H1 (cell line): ENCODE measurements at regions not wholly inside any gene's neighbourhood (a gene's known extent, or its start where the extent isn't known, plus 50 kb on each side); places are given as distances from the start of the nearest gene placed in this dataset.

Source experiments
- EP300 ChIP-seq, 2 experiments: IDR thresholded peaks; 1 replicate in 1 of 2; 2 replicates in 1 of 2; pipeline ENCODE4 v1.6.1; 2011 to 2012; ENCODE audit warnings: low read depth in 2 of 2, low read length in 2 of 2, mild to moderate bottlenecking in 2 of 2, borderline replicate concordance in 1 of 2, inconsistent platforms in 1 of 2, moderate library complexity in 1 of 2
- EZH2 ChIP-seq: fragments of 200-600 bp; sonication (generic); IDR thresholded peaks from 2 replicates; pipeline ENCODE4 v1.7.1; 2012; ENCODE audit warnings: low read depth, mild to moderate bottlenecking, moderate library complexity, low read length, inconsistent platforms; ENCODE audit not compliant: severe bottlenecking
- RAD21 ChIP-seq, 2 experiments: IDR thresholded peaks in 1 of 2; conservative IDR thresholded peaks in 1 of 2; 2 replicates each; pipeline ENCODE4 v1.6.1; 2011; ENCODE audit warnings: low read depth in 2 of 2, low read length in 2 of 2, improper control_type of control experiment in 1 of 2, inconsistent platforms in 1 of 2, mild to moderate bottlenecking in 1 of 2, moderate library complexity in 1 of 2
- SIN3A ChIP-seq, 2 experiments: IDR thresholded peaks in 1 of 2; conservative IDR thresholded peaks in 1 of 2; 2 replicates each; pipeline ENCODE4 v1.6.1; 2011 to 2012; ENCODE audit warnings: low read length in 2 of 2, improper control_type of control experiment in 1 of 2, low read depth in 1 of 2, mild to moderate bottlenecking in 1 of 2
- TF ChIP-seq, protein P1 (sequence below), 3 experiments: IDR thresholded peaks; 1 replicate in 2 of 3; 2 replicates in 1 of 3; pipeline versions ENCODE4 v1.5.1 to v1.6.1; 2011; ENCODE audit warnings: low read length in 3 of 3, mild to moderate bottlenecking in 3 of 3, inconsistent platforms in 2 of 3, low read depth in 1 of 3, moderate library complexity in 1 of 3; ENCODE audit not compliant: insufficient read depth in 1 of 3; ENCODE audit errors: control extremely low read depth in 1 of 3

DNA sequence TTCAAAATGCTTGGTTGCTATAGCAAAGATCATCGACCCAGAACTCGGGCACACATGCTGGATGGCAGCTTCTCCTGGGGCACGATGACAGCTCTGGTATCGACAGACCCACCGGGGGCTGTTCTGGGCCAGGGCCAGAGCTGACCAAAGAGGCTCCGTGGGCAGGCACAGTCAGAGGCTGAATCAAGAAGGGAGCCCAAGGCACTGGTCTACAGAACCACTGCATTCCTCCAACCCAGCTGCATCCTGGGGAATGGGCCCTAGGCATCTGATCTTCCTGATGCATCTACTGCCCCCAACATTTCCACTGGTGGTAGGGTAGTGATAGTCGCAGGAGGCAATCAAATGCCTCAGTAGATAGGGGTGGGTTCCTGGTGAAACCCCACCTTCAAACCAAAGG lies 470.3 kb downstream of the TBC1D22A start:
- TF ChIP-seq EZH2 (no peak), RAD21 (IDR thresholded peaks at IDR 0.05 in 1 of 2, conservative IDR thresholded peaks at IDR 0.05 in 1 of 2; ENCODE audit: low read depth in 2 of 2, low read length in 2 of 2) (no peak), SIN3A (conservative IDR thresholded peaks at IDR 0.05 in 1 of 2, IDR thresholded peaks at IDR 0.05 in 1 of 2; ENCODE audit: low read depth in 1 of 2, low read length in 2 of 2) (no peak), EP300 (IDR thresholded peaks at IDR 0.05; ENCODE audit: borderline replicate concordance in 1 of 2, low read depth in 2 of 2, low read length in 2 of 2) (no peak)
- TF ChIP-seq, protein P1, sequence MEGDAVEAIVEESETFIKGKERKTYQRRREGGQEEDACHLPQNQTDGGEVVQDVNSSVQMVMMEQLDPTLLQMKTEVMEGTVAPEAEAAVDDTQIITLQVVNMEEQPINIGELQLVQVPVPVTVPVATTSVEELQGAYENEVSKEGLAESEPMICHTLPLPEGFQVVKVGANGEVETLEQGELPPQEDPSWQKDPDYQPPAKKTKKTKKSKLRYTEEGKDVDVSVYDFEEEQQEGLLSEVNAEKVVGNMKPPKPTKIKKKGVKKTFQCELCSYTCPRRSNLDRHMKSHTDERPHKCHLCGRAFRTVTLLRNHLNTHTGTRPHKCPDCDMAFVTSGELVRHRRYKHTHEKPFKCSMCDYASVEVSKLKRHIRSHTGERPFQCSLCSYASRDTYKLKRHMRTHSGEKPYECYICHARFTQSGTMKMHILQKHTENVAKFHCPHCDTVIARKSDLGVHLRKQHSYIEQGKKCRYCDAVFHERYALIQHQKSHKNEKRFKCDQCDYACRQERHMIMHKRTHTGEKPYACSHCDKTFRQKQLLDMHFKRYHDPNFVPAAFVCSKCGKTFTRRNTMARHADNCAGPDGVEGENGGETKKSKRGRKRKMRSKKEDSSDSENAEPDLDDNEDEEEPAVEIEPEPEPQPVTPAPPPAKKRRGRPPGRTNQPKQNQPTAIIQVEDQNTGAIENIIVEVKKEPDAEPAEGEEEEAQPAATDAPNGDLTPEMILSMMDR (IDR thresholded peaks at IDR 0.05; ENCODE audit: control extremely low read depth in 1 of 3, insufficient read depth in 1 of 3, low read depth in 1 of 3, low read length in 3 of 3): no peak
